ENCODE measurements at regions not wholly inside any gene's neighbourhood (a gene's known extent, or its start where the extent isn't known, plus 50 kb on each side); places are given as distances from the start of the nearest gene placed in this dataset.
"Not testable (repeated sequence)": the region's sequence is repeated elsewhere in the genome, so short reads cannot be mapped to it uniquely, and the experiment has no call there.

- no peaks in the 10 kb centered on the region for H3K27me3 Mint-ChIP-seq (ENCODE audit: insufficient read depth)
- H3K4me3 Mint-ChIP-seq = no peak overlapping the region
- no peak for DNase-seq (ENCODE audit: low spot score)
- H3K36me3 Mint-ChIP-seq (ENCODE audit: low read depth) = no peaks in the 10 kb centered on the region
- no peak overlapping the region for H3K27ac Mint-ChIP-seq
- no peaks in the 10 kb centered on the region for H3K4me1 Mint-ChIP-seq (ENCODE audit: low read depth)
- intact Hi-C loops (cut with micrococcal nuclease) = no loop called here
- no peaks in the 10 kb centered on the region for H3K9me3 Mint-ChIP-seq
Measured at GRCh38 chr12:124376435-124376834, 81.5 kb downstream of the RFLNA start.

GRCh38 chr12:124375789-124376175 lies 80.9 kb downstream of the RFLNA start:
- no peak overlapping the region for H3K27ac Mint-ChIP-seq
- intact Hi-C loops (cut with micrococcal nuclease) = no loop called here
- H3K4me3 Mint-ChIP-seq = no peak overlapping the region
- H3K4me1 Mint-ChIP-seq (ENCODE audit: low read depth) = no peaks in the 10 kb centered on the region
- H3K27me3 Mint-ChIP-seq (ENCODE audit: insufficient read depth) = no peaks in the 10 kb centered on the region
- no peaks in the 10 kb centered on the region for H3K9me3 Mint-ChIP-seq
- no peaks in the 10 kb centered on the region for H3K36me3 Mint-ChIP-seq (ENCODE audit: low read depth)
- DNase-seq (ENCODE audit: low spot score) = no peak

- H3K4me3 Mint-ChIP-seq = no peak overlapping the region
- H3K9me3 Mint-ChIP-seq = no peaks in the 10 kb centered on the region
- no peaks in the 10 kb centered on the region for H3K4me1 Mint-ChIP-seq (ENCODE audit: low read depth)
- DNase-seq (ENCODE audit: low spot score) = no peak
- no peak overlapping the region for H3K27ac Mint-ChIP-seq
- no peaks in the 10 kb centered on the region for H3K36me3 Mint-ChIP-seq (ENCODE audit: low read depth)
- H3K27me3 Mint-ChIP-seq (ENCODE audit: insufficient read depth) = no peaks in the 10 kb centered on the region
- intact Hi-C loops (cut with micrococcal nuclease) = no loop called here
Measured at GRCh38 chr12:124375141-124375788, 80.4 kb downstream of the RFLNA start.

- no peaks in the 10 kb centered on the region for H3K36me3 Mint-ChIP-seq (ENCODE audit: low read depth)
- H3K4me1 Mint-ChIP-seq (ENCODE audit: low read depth) = no peaks in the 10 kb centered on the region
- intact Hi-C loops (cut with micrococcal nuclease) = no loop called here
- H3K9me3 Mint-ChIP-seq = no peaks in the 10 kb centered on the region
- no peak overlapping the region for H3K4me3 Mint-ChIP-seq
- no peak for DNase-seq (ENCODE audit: low spot score)
- H3K27ac Mint-ChIP-seq = no peak overlapping the region
- H3K27me3 Mint-ChIP-seq (ENCODE audit: insufficient read depth) = no peaks in the 10 kb centered on the region
Measured at GRCh38 chr12:124374567-124374966, 79.7 kb downstream of the RFLNA start.

GRCh38 chr12:124374147-124374546 lies 79.3 kb downstream of the RFLNA start:
- intact Hi-C loops (cut with micrococcal nuclease) = no loop called here
- DNase-seq (ENCODE audit: low spot score) = no peak
- H3K27ac Mint-ChIP-seq = no peak overlapping the region
- no peaks in the 10 kb centered on the region for H3K4me1 Mint-ChIP-seq (ENCODE audit: low read depth)
- no peaks in the 10 kb centered on the region for H3K36me3 Mint-ChIP-seq (ENCODE audit: low read depth)
- H3K27me3 Mint-ChIP-seq (ENCODE audit: insufficient read depth) = no peaks in the 10 kb centered on the region
- no peaks in the 10 kb centered on the region for H3K9me3 Mint-ChIP-seq
- no peak overlapping the region for H3K4me3 Mint-ChIP-seq

GRCh38 chr12:124373701-124374100 lies 78.8 kb downstream of the RFLNA start:
- H3K36me3 Mint-ChIP-seq (ENCODE audit: low read depth); intact Hi-C loops (cut with micrococcal nuclease); H3K27me3 Mint-ChIP-seq (ENCODE audit: insufficient read depth); H3K4me1 Mint-ChIP-seq (ENCODE audit: low read depth); DNase-seq (ENCODE audit: low spot score); H3K9me3 Mint-ChIP-seq; H3K27ac Mint-ChIP-seq; H3K4me3 Mint-ChIP-seq: not testable (repeated sequence)

GRCh38 chr12:124372831-124373230 lies 77.9 kb downstream of the RFLNA start:
- Mint-ChIP-seq H3K27ac (no peak overlapping the region), H3K4me3 (no peak overlapping the region), H3K9me3 (no peaks in the 10 kb centered on the region), H3K4me1 (ENCODE audit: low read depth) (no peaks in the 10 kb centered on the region), H3K36me3 (ENCODE audit: low read depth) (no peaks in the 10 kb centered on the region), H3K27me3 (ENCODE audit: insufficient read depth) (no peaks in the 10 kb centered on the region)
- DNase-seq (ENCODE audit: low spot score) = no peak
- intact Hi-C loops (cut with micrococcal nuclease) = no loop called here

- Mint-ChIP-seq H3K4me3 (no peak overlapping the region), H3K9me3 (no peaks in the 10 kb centered on the region), H3K4me1 (ENCODE audit: low read depth) (no peaks in the 10 kb centered on the region), H3K36me3 (ENCODE audit: low read depth) (no peaks in the 10 kb centered on the region), H3K27ac (no peak overlapping the region), H3K27me3 (ENCODE audit: insufficient read depth) (no peaks in the 10 kb centered on the region)
- no peak for DNase-seq (ENCODE audit: low spot score)
- intact Hi-C loops (cut with micrococcal nuclease) = no loop called here
Measured at GRCh38 chr12:124371970-124372555, 77.2 kb downstream of the RFLNA start.

GRCh38 chr12:124371366-124371765 lies 76.5 kb downstream of the RFLNA start:
- H3K4me1 Mint-ChIP-seq (ENCODE audit: low read depth) = no peaks in the 10 kb centered on the region
- H3K27me3 Mint-ChIP-seq (ENCODE audit: insufficient read depth) = no peaks in the 10 kb centered on the region
- no peaks in the 10 kb centered on the region for H3K9me3 Mint-ChIP-seq
- no peak overlapping the region for H3K4me3 Mint-ChIP-seq
- H3K36me3 Mint-ChIP-seq (ENCODE audit: low read depth) = no peaks in the 10 kb centered on the region
- H3K27ac Mint-ChIP-seq = no peak overlapping the region
- no peak for DNase-seq (ENCODE audit: low spot score)
- intact Hi-C loops (cut with micrococcal nuclease) = no loop called here

GRCh38 chr12:124370851-124371250 lies 76.0 kb downstream of the RFLNA start:
- Mint-ChIP-seq H3K9me3 (no peaks in the 10 kb centered on the region), H3K4me3 (no peak overlapping the region), H3K36me3 (ENCODE audit: low read depth) (no peaks in the 10 kb centered on the region), H3K27ac (no peak overlapping the region), H3K4me1 (ENCODE audit: low read depth) (no peaks in the 10 kb centered on the region), H3K27me3 (ENCODE audit: insufficient read depth) (no peaks in the 10 kb centered on the region)
- intact Hi-C loops (cut with micrococcal nuclease) = no loop called here
- no peak for DNase-seq (ENCODE audit: low spot score)

GRCh38 chr12:124370384-124370783 lies 75.5 kb downstream of the RFLNA start:
- H3K4me3 Mint-ChIP-seq = no peak overlapping the region
- no peak for DNase-seq (ENCODE audit: low spot score)
- intact Hi-C loops (cut with micrococcal nuclease) = no loop called here

GRCh38 chr12:124369827-124370378 lies 75.0 kb downstream of the RFLNA start:
- H3K9me3 Mint-ChIP-seq = no peaks in the 10 kb centered on the region
- H3K27me3 Mint-ChIP-seq (ENCODE audit: insufficient read depth) = no peaks in the 10 kb centered on the region
- no peak overlapping the region for H3K27ac Mint-ChIP-seq
- no peak for DNase-seq (ENCODE audit: low spot score)
- H3K4me1 Mint-ChIP-seq (ENCODE audit: low read depth) = no peaks in the 10 kb centered on the region
- H3K36me3 Mint-ChIP-seq (ENCODE audit: low read depth) = no peaks in the 10 kb centered on the region
- intact Hi-C loops (cut with micrococcal nuclease) = no loop called here
- H3K4me3 Mint-ChIP-seq = no peak overlapping the region

More at GRCh38 chr12:124370384-124370783, 75.5 kb downstream of the RFLNA start:
- H3K4me1 Mint-ChIP-seq (ENCODE audit: low read depth) = no peaks in the 10 kb centered on the region
- no peak overlapping the region for H3K27ac Mint-ChIP-seq
- H3K36me3 Mint-ChIP-seq (ENCODE audit: low read depth) = no peaks in the 10 kb centered on the region
- no peaks in the 10 kb centered on the region for H3K27me3 Mint-ChIP-seq (ENCODE audit: insufficient read depth)
- no peaks in the 10 kb centered on the region for H3K9me3 Mint-ChIP-seq

- intact Hi-C loops (cut with micrococcal nuclease) = no loop called here
- no peak overlapping the region for H3K4me3 Mint-ChIP-seq
- no peaks in the 10 kb centered on the region for H3K4me1 Mint-ChIP-seq (ENCODE audit: low read depth)
Measured at GRCh38 chr12:124369055-124369826, 74.3 kb downstream of the RFLNA start.

More at GRCh38 chr12:124369055-124369826, 74.3 kb downstream of the RFLNA start:
- Mint-ChIP-seq H3K9me3 (no peaks in the 10 kb centered on the region), H3K27me3 (ENCODE audit: insufficient read depth) (no peaks in the 10 kb centered on the region), H3K27ac (no peak overlapping the region), H3K36me3 (ENCODE audit: low read depth) (no peaks in the 10 kb centered on the region)
- DNase-seq (ENCODE audit: low spot score) = no peak
